HUDEP-2 (cell line): ENCODE measurements at regions not wholly inside any gene's neighbourhood (a gene's known extent, or its start where the extent isn't known, plus 50 kb on each side); places are given as distances from the start of the nearest gene placed in this dataset.
"Not testable (repeated sequence)": the region's sequence is repeated elsewhere in the genome, so short reads cannot be mapped to it uniquely, and the experiment has no call there.

Experiments used
- DNase-seq, 76 experiments: peaks; one replicate each; lab custom pipeline; 2025; ENCODE audit not compliant: unreplicated experiment in 76 of 76; lab: John Stamatoyannopoulos, UW

DNA sequence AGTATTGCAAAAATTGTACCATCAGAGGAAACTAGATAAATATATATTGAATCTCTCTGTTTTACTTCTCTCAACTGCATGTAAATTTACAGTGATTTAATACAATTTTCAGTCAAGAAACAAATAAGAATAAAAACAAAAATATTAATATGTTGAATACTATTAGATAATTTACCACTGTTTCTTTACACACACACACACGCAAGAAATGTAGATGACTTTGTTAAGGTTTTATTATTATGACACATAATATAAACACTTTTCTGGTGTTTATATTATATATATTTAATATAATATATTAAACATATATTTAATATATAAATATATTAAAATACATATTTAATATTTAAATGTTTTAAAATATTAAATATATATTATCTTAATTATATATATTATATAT, 814.3 kb upstream of the CDH10 start:
- no peak for DNase-seq

DNA sequence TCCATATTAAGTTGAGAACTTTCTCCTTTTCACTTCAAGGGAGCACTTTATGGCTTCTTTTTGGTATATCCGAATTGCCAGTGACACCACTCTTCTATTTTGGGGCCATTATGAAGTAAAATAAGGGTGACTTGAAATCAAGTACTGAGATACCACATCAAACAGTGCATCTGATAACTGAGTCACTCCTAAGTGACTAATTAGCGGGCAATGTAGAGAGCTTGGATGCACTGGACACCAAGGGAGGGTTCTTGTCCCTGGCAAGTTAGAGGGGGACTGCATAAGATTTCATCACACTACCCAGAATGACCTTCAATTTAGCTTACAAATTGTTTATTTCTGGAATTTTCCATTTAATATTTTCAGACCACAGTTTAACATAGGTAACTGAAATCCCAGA, 813.9 kb upstream of the CDH10 start:
- DNase-seq: no peak

DNA sequence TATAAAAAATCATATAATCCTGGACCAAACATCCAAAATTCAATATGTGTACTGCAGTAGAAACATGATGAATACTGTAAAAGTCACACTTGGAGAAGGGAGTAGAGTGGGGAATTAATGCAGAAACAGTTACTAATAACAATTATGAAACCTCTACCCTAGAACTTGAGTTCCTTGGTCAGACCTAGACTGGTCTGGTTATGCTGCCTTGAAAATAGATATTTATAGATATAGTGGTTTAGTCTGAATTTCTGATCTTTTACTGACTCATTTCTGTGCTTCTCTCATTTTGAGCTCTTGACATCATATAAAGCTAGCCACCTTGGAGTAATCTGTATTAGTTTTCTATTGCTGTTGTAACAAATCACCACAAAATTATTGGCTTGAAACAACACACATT, 808.7 kb upstream of the CDH10 start:
- no peak for DNase-seq

DNA sequence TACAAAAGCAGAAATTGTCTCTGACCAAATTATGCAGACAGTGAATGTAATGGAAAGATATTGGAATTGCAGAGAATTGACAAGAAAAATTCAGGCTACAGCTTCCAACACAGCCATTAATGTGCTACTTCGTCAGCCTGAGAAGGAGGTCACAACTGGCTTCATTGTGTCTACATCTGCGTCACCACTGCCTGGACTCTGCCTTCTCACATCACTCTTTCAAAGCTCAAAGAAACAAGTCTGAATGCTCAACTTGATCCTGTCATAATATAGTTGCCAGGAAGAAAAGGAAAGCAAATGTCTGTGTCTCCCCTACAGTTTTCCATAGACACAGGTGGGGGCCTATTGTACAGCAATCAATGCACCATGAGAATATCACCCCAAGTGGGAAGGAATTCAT, 806.5 kb upstream of the CDH10 start:
- DNase-seq: no peak

DNA sequence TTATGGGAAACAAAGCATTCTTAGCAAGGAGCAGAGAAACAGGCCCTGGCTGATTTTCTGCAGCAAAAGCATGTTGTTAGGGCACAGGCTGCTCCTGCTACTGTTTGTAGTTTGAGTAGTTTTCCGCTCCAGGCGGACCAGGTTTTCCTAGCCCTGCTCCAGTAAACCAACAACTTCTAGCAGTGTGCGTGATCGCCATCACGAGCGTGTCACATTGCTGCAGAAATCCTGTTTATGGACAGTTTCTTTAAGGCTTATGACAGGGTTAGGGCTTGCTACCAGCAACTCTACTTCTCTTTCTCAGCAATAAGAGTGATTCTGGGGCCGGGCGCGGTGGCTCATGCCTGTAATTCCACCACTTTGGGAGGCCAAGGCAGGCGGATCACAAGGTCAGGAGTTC, 803.9 kb upstream of the CDH10 start:
- no peak for DNase-seq

DNA sequence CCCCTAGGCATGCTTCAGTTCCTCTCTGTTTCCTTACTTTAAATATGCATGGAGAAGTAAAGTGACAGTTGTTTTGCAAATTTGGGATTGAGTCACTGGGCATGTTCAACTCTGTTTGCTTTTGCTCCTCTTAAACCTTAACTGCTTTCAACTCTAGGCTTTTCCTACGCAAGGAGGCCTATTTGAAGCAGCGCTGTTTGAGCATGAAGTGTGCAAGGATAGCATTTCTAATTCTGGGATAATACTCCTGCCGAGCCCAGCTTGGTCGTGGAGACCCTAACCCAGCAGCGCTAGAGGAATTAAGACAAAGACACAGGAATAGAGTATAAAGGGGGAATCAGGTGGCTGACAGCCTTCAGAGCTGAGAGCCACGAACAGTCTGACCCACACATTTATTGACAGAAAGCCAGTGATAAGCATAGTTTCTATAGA, 803.4 kb upstream of the CDH10 start:
- DNase-seq: no peak

DNA sequence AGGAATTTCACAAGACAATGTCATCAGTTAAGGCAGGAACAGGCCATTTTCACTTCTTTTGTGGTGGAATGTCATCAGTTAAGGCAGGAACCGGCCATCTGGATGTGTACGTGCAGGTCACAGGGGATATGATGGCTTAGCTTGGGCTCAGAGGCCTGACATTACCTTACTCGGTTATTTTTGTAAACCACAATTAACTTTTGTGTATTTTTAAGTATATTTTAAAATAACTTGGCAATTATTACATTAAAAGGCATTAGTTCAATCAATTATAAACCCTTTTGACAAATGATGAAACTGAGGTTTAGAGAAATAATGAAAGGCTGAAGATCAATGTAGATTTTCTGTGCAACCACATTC, 801.3 kb upstream of the CDH10 start:
- not testable (repeated sequence) for DNase-seq

DNA sequence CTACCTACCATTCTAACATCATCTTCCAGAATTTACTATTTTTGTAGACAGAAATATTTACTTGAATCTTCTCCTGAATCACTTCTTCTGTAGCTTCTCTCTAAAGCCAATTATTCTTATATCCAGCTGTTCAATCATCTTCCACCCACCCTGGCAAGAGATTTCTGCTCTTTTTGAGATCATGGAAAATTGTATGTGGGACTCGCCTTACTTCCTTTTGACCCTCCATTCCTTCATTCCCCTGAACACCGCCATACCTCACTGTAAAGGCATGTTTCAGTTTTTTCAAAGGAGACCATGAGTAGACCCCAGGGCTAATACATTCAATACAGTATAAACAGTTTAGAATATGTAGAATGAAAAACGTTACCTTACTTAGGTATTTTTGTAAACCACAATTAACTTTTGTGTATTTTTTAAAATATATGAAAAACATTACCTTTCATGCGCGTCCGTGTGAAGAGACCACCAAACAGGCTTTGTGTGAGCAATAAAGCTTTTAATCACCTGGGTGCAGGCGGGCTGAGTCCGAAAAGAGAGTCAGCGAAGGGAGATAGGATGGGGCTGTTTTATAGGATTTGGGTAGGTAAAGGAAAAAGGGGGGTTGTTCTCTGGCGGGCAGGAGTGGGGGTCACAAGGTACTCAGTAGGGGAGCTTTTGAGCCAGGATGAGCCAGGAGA, 800.7 kb upstream of the CDH10 start:
- DNase-seq: not testable (repeated sequence)

DNA sequence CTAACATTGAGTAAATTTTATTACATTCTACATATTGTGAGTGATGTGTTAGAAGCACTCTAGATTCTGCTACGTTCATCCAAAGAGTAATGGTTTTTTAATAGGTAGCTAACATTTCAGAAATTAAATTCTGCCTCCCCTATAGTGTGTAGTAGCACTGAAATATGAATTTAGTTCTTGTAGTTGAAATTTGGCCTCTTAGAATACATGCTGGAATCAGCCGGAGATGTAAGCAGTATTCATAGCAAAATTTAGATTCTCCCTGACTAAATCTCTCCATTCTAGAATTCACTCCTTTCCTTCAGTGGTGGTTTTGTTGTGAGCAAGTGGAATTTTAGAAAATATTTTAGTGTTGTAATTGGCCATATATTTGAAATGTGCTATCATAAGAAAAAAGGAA, 799.9 kb upstream of the CDH10 start:
- DNase-seq: no peak

DNA sequence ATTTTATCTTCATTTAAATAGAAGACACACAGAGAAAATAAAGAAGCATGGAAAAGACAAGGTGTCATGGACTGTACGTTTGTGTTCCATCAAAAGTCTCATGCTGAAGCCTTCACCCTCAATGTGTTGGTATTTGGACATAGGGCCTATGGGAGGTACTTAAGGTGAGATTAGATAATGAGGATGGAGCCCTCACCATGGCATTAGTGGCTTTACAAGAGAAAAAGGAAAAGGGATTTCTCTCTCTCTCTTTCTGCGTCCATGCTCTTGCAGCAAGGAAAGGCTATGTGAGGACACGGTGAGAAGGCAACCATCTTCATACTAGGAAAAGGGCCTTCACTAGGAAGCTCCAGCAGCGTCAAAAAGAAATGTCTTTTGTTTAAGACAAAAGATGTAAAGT, 797.0 kb upstream of the CDH10 start:
- no peak for DNase-seq

DNA sequence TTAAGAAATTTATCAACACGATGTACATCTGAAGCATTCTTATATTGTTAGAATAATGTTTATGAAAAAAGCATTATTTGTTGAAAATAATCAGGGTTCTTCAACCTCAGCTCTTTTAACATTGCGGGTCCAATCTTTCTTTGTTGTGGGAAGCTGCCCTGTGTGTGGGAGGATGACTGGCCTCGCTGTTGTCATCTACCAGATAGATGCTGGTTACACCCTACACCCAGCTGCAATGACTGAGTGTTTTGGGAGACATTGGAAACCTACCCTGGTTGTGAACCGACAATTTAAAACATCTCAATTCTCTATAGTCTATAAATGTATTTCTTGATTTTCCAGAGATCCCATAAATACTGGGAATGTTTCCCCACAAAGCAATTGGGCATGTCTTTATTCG, 794.2 kb upstream of the CDH10 start:
- DNase-seq: no peak

DNA sequence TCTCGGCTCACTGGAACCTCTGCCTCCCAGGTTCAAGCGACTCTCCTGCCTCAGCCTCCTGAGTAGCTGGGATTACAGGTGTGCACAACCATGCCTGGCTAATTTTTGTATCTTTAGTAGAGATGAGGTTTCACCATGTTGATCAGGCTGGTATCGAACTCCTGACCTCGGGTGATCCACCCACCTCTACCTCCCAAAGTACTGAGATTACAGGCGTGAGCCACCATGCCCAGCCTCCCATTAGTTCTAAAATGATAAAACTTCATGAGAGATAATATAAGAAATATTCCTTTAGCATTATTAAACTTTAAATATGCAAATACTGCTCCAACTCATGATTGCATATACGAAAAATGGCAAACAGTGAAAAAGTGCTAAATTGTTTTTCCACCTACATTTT, 793.6 kb upstream of the CDH10 start:
- DNase-seq: not testable (repeated sequence)

DNA sequence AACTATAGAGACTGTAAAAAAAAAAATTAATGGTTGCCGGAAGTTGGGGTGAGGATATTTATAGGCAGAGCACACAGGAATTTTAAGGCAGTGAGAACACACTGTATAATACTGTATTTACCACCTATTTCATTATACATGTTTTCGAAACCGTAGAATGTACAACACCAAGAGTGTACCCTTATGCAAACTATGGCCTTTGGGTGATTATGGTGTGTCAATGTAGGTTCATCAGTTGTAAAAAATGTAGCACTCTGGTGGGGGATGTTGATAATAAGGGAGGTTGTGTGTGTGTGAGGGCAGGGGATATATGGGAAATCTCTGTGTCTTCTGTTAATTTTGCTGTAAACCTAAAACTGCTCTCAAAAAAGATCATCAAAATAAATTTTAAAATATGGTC, 791.7 kb upstream of the CDH10 start:
- no peak for DNase-seq

DNA sequence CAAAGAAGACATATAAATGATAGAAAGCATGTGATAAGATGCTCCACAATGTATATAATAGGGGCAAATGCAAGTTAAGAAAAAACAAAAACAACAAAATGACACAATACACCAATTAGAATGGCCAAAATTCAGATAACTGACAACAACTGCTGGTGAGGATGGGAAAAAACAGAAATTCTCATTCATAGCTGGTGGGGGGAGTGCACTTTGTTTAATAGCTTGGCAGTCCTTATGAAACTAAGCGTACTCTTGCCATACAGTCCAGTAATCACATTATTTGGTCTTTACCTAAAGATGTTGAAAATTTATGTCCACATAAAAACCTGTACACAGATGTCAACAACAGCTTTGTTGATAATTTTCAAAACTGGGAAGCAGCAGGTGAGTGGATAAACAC, 791.1 kb upstream of the CDH10 start:
- DNase-seq: no peak

DNA sequence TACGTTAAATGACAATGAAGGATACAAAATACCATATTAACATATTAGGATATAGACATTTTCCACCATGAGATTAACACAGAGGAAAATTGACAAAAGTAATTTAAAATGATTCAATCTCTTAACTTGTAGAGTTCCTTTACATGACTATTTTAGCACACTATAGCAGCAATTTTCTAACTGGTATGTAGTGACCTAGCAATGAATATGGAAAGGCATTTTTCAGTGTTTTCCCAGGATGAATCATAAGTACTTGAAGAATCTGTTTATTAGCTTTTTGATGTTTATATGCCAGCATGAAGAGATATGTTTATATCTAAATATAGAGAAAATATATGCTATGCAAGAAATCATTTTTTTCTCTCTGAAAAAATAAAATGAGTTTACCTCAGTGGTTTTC, 782.5 kb upstream of the CDH10 start:
- no peak for DNase-seq

DNA sequence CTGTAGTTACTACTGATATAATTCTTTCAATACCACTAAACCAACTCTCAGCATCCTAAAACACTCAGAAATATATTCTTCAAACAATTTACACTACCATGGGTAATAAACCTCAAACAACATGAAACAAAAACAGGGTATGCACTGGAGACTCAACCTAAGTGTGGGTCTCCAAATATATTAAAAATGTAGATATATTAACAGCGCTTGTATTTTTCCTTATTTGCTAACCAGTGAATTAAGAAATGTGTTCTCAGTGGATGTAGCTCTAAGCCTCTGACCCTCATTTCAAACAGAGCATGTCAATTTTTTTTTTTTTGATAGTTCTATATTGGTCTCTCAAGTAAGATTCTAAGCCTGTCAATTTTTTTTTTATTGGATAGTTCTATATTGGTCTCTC, 778.5 kb upstream of the CDH10 start:
- DNase-seq: no peak

DNA sequence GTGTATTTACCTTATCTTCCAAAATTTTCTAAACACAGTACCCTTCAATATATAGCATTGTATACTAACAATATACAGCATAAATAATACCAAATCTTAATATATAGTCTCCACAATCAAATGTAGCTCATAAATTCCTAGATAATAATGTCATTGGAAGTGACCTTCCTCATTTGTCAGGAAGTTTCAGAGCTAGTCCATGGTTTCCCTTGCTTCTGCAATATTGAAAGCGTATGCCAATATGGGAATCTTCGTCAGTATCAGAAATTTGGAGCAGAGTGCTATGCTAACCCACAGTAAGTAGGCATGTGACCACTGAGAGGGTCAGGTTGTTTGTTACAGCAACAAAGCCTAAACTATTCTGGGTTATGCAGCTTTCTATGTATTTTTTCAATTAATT, 774.9 kb upstream of the CDH10 start:
- no peak for DNase-seq

DNA sequence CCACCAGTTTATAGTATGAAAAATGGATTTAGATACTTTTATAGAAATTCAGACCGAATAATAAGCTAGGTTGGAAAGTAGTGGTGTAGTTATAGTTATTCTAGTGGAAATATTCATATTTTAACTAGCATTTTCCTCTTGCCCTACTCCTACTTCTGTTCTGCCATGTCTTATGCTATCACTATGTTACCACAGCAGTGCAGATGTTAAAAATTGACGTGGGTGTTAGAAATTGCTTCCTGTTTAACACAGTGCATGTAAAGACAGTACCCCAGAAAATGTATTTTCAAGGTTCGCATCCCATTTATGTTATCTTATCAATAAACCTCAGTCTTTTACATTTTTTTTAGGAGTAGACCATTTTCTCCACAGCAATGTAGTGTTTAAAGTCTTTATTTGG, 774.2 kb upstream of the CDH10 start:
- no peak for DNase-seq

DNA sequence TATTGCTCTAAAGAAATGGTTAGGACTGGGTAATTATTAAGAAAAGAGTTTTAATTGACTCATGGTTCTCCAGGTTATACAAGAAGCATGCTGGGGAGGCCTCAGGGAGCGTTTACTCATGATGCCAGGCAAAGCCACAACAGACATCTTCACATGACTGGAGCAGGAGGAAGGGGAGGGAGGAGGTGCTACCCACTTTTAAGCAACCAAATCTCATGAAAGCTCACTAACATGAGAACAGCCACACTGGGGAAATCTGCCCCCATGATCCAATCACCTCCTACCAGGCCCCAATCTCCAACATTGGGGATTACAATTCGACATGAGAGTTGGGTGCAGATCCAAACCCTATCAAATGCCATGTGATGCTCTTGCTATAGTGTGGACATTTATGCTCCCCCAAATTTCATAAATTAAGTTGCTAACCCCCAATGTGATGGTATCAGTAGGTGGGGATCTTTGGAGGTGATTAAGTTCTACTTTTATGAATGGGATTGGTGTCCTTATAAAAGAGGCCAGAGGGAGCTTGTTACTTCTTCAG, 773.6 kb upstream of the CDH10 start:
- DNase-seq: no peak

DNA sequence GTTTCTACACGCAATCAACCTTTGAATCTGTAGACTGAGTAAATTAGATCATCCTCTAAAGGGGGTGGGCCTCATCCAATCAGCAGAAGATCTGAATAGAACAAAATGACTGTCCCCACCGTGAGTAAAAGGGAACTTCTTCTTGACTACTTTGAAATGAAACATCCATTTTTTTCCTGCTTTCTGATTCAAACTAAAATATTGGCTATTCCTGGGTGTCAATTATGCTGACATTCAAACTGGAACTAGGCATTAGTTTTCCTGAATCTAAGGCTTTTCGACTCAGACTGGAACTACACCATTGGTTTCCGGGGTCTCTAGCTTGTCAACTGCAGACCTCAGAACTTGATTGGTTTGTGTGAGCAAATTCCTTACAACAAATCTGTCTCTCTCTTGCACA, 772.2 kb upstream of the CDH10 start:
- no peak for DNase-seq

DNA sequence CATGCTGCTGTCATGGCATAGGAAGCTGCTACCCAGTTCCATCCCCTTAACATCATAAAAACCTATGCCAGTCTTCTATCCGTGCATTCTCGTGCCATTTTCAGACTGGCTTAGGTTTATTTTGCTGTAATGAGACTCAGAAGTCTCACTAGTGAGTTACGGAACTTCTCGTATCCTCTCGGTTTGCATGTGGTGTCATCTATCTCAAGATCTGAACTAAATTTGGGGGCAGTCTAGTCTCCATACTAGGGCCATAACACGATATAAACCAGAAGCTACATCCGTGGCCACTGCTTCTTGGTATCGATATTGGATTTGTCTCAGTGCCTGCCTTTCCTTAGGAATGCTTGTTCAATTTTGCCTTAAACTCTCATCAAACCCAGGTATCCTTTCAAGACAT, 771.2 kb upstream of the CDH10 start:
- DNase-seq: no peak

DNA sequence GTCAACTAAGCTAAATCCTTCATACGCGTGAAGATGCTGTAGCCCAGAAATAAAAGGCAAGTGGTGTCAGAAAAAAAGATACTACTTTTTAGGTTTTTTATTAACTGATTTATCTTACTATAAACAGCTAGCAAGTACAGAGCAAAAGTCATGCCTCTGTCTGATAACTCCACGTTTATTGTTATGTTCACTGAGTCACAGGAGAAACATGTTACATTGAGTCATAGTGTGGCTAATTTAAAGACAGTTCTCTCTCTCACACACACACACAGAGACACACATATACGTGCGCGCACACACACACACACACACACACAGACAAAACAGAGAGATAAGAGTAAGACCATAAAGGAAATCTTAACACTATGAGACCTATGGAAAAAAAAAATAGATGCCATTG, 770.0 kb upstream of the CDH10 start:
- no peak for DNase-seq

DNA sequence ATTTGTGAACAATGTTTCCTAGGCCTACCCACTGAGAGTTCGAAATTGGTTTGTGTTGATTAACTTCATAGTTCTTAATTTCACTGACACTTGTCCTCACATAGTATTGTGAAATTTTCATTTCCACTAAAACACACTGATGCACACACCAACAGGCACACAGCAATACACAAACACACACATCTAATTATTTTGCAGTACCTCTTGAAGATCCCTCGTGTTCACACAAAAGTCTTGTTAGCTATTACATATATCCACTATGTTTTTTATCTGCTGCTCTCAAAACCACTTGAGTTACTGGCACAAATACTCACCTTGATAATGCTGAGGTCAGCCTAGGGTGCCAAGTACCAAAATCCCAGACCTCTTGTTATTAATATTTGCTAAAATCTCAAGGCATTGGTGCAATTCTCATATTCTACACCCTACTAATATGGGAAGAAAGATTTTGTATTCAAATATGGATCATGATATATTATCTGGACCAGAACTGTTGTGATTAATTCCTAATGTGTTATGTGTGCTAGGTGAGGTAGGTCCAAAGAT, 767.4 kb upstream of the CDH10 start:
- DNase-seq: no peak
